MM.1S (cell line): ENCODE measurements at regions not wholly inside any gene's neighbourhood (a gene's known extent, or its start where the extent isn't known, plus 50 kb on each side); places are given as distances from the start of the nearest gene placed in this dataset.

Experiments
- CTCF ChIP-seq: fragments of 300-600 bp; sonication (generic); IDR thresholded peaks from 2 replicates; pipeline ENCODE4 v1.5.1; 2016; ENCODE audit warnings: antibody characterized with exemption, low read length, mixed read lengths
- EZH2 ChIP-seq: fragments of 300-600 bp; sonication (generic); optimal IDR thresholded peaks from 2 replicates; pipeline ENCODE3; 2017; ENCODE audit warnings: low read depth, mild to moderate bottlenecking, antibody characterized with exemption, low read length, mixed read lengths

- TF ChIP-seq CTCF = no peak
- no peak for TF ChIP-seq EZH2
Observed at GRCh38 chr20:53800418-53800817, 206.8 kb upstream of the ZNF217 start.
